NCI-H2196 (cell line): ENCODE measurements at regions not wholly inside any gene's neighbourhood (a gene's known extent, or its start where the extent isn't known, plus 50 kb on each side); places are given as distances from the start of the nearest gene placed in this dataset.

Experiments used
- DNase-seq: peaks from one replicate; lab custom pipeline; 2025; ENCODE audit not compliant: unreplicated experiment; lab: John Stamatoyannopoulos, UW

- no peak for DNase-seq
Observed at GRCh38 chr2:46239175-46239846, 57.9 kb upstream of the EPAS1 start.

GRCh38 chr2:46239847-46240181 is 57.4 kb upstream of the EPAS1 start:
- no peak for DNase-seq

DNA sequence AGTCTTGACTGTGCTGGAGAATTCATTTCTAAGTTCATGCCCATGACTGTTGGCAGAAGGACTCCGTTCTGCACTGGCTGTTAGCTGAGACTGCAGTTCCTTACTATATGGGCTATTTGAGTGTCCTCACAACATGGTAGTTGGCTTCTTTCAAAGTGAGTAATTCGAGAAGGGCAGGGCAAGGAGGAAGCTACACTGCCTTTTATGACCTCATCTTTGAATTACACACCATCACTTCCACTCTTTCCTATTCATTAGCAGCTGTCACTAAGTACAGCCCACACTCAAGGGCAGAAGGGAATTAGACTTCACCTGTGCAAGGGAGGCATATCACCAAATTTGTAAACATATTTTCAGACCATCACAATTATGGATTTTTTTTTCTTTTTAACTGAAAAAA is 55.9 kb upstream of the EPAS1 start:
- DNase-seq, result peak; percentile 48

- DNase-seq, result no peak
Observed at GRCh38 chr2:46245869-46246268, 51.3 kb upstream of the EPAS1 start.

GRCh38 chr2:46246790-46247189 is 50.4 kb upstream of the EPAS1 start:
- no peak for DNase-seq
